ENCODE measurements at regions not wholly inside any gene's neighbourhood (a gene's known extent, or its start where the extent isn't known, plus 50 kb on each side); places are given as distances from the start of the nearest gene placed in this dataset.

DNA sequence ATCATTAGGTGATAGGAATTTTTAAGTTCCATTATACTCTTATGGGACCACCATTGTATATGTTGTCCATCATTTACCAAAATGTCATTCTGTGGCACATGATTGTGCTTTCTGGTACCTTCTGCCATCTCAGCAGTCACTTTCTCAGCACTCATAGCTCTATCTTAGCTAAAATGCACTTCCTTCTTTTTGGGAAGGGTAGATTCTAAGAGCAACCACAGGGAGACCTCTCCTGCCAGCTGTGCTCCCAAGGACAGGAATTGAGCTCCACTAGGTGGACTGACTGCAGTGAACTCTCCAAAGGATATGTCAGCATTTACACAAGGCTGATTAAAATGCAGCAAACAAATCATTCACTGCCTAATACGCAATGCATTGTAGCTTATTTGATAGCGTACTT is 91.8 kb upstream of the OBI1 start:
- intact Hi-C loops (cut with DNase I; ENCODE audit: low total_unique reads), result no loop called here
- Histone ChIP-seq H3K27ac (no peak overlapping the region), H3K27me3 (no peaks in the 10 kb centered on the region), H3K36me3 (ENCODE audit: low read depth, missing control alignments) (no peaks in the 10 kb centered on the region), H3K9me3 (no peaks in the 10 kb centered on the region), H3K4me1 (no peaks in the 10 kb centered on the region), H3K4me3 (no peak overlapping the region)
- DNase-seq, result no peak
- 94 to 100% methylated on average over 2 of the region's 2 CpGs for whole genome bisulfite sequencing, 2 donors
- no peak for TF ChIP-seq POLR2A (IDR thresholded peaks at IDR 0.05)
- TF ChIP-seq, protein P1, sequence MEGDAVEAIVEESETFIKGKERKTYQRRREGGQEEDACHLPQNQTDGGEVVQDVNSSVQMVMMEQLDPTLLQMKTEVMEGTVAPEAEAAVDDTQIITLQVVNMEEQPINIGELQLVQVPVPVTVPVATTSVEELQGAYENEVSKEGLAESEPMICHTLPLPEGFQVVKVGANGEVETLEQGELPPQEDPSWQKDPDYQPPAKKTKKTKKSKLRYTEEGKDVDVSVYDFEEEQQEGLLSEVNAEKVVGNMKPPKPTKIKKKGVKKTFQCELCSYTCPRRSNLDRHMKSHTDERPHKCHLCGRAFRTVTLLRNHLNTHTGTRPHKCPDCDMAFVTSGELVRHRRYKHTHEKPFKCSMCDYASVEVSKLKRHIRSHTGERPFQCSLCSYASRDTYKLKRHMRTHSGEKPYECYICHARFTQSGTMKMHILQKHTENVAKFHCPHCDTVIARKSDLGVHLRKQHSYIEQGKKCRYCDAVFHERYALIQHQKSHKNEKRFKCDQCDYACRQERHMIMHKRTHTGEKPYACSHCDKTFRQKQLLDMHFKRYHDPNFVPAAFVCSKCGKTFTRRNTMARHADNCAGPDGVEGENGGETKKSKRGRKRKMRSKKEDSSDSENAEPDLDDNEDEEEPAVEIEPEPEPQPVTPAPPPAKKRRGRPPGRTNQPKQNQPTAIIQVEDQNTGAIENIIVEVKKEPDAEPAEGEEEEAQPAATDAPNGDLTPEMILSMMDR (IDR thresholded peaks at IDR 0.05), result no peak

DNA sequence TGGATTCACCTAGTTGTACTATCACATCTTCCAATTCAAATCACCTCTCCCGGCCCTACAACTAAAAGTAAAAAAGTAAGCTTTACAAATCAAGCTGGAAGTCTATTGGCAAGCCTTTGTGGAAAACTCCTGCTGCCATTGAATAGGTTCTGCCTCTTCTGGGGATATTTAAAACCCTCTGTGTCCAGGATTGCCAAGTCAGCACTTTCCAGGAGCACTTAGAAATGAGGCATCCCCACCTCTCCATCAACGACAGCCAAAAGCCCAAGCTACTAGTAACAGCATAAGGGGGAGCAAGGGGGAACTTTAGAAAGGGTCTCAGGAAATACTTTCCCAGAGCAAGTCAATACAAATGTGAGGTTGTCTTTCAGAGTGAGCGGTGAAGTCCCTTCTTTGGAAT is 85.0 kb upstream of the OBI1 start:
- Histone ChIP-seq H3K4me3 (no peak overlapping the region), H3K27ac (no peak overlapping the region), H3K36me3 (ENCODE audit: low read depth, missing control alignments) (no peaks in the 10 kb centered on the region), H3K9me3 (no peaks in the 10 kb centered on the region), H3K27me3 (no peaks in the 10 kb centered on the region), H3K4me1 (no peaks in the 10 kb centered on the region)
- DNase-seq, result no peak
- TF ChIP-seq, protein P1 (IDR thresholded peaks at IDR 0.05), result no peak
- TF ChIP-seq POLR2A (IDR thresholded peaks at IDR 0.05), result no peak
- WGBS, 2 donors, result 85 to 87% methylated on average over 3 of the region's 3 CpGs
- intact Hi-C loops (cut with DNase I; ENCODE audit: low total_unique reads), result no loop called here

DNA sequence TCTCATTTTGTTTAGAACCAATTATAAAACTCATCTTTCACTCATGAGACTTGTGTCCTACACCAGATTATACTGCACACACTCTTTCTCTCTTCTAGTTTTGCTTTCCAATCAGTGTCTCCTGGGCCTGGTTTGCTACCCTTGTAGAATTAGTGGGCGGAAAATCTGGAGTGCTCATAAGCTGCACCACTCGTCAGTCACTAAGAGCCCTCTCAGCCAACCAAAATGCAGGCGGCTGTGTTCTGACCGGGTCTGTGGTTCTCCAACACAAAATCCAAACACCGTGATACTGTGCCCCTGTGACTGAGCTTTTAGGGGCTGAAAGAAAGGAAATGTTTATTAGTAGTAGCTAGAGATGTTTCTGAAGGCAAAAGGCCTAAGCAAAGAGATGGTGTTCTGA is 83.7 kb upstream of the OBI1 start:
- no peaks in the 10 kb centered on the region for H3K9me3 ChIP-seq
- no peak for DNase-seq
- intact Hi-C loops (cut with DNase I; ENCODE audit: low total_unique reads), result no loop called here
- H3K27me3 ChIP-seq, result no peaks in the 10 kb centered on the region
- WGBS, 2 donors, result 72 to 73% methylated on average over 5 of the region's 5 CpGs
- no peak overlapping the region for H3K4me3 ChIP-seq
- no peak overlapping the region for H3K27ac ChIP-seq
- H3K4me1 ChIP-seq, result no peaks in the 10 kb centered on the region
- no peaks in the 10 kb centered on the region for H3K36me3 ChIP-seq (ENCODE audit: low read depth, missing control alignments)
- TF ChIP-seq, protein P1 (IDR thresholded peaks at IDR 0.05), result no peak
- TF ChIP-seq POLR2A (IDR thresholded peaks at IDR 0.05), result no peak

DNA sequence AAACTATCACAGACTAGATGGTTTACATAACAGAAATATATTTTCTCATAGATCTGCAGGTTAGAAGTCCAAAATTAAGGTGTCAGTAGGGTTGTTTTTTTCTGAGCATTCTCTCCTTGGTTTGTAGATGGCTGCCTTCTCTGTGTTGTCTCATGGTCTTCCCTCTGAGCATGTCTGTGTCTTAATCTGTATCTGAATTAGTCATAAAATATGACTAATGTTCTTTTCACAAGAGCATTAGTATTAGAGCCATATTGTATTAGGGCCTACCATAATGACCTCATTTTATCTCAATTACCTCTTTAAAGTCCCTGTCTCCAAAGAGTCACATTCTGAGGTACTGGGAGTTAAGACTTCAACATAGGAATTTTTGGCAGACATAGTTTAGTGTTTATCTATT is 77.2 kb upstream of the OBI1 start:
- no peaks in the 10 kb centered on the region for H3K36me3 ChIP-seq (ENCODE audit: low read depth, missing control alignments)
- H3K4me3 ChIP-seq, result no peak overlapping the region
- DNase-seq, result no peak
- no peak for TF ChIP-seq POLR2A (IDR thresholded peaks at IDR 0.05)
- TF ChIP-seq, protein P1 (IDR thresholded peaks at IDR 0.05), result no peak
- intact Hi-C loops (cut with DNase I; ENCODE audit: low total_unique reads), result no loop called here
- H3K9me3 ChIP-seq, result no peaks in the 10 kb centered on the region
- no peaks in the 10 kb centered on the region for H3K4me1 ChIP-seq
- H3K27ac ChIP-seq, result no peak overlapping the region
- no peaks in the 10 kb centered on the region for H3K27me3 ChIP-seq

DNA sequence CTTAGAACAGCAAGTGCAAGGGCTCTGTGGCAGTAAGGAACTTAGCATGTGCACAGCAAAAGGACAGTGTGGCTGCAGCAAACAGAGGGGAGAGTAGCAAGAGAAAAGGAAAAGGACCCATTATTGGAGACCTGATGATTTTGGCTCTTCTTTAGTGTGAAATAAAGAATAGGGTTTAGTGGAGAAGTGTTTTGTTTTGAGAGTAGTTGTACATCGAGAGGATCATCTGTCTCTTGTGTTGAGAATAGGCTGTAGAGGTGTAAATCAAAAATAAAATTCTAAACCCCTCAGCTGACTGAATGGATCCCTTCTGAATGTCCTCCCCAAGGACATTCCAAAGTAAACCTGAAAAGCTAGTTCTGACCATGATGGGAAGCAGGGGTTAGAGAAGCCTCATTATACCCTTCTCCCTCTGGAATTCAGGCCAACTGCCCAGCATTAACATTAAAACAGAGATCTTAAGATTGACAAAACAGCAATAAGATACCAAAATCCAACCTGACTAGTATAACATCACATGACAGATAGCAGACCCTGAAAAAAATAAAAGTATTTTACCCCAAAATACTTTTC is 73.6 kb upstream of the OBI1 start:
- Histone ChIP-seq H3K9me3 (no peaks in the 10 kb centered on the region), H3K4me3 (no peak overlapping the region), H3K27ac (no peak overlapping the region), H3K27me3 (no peaks in the 10 kb centered on the region), H3K4me1 (no peaks in the 10 kb centered on the region), H3K36me3 (ENCODE audit: low read depth, missing control alignments) (no peaks in the 10 kb centered on the region)
- 92 to 96% methylated on average over 1 of the region's 1 CpG for WGBS, 2 donors
- TF ChIP-seq, protein P1 (IDR thresholded peaks at IDR 0.05), result no peak
- no peak for TF ChIP-seq POLR2A (IDR thresholded peaks at IDR 0.05)
- intact Hi-C loops (cut with DNase I; ENCODE audit: low total_unique reads), result no loop called here
- no peak for DNase-seq
